NCI-H2081 (cell line): ENCODE measurements at regions not wholly inside any gene's neighbourhood (a gene's known extent, or its start where the extent isn't known, plus 50 kb on each side); places are given as distances from the start of the nearest gene placed in this dataset.
"Not testable (repeated sequence)": the region's sequence is repeated elsewhere in the genome, so short reads cannot be mapped to it uniquely, and the experiment has no call there.

ENCODE experiments used
- DNase-seq, 2 experiments: peaks; one replicate each; lab custom pipeline; 2025; lab: John Stamatoyannopoulos, UW

- DNase-seq, result peak in 1 of 2 experiments; percentile 41
These were observed 1093.1 kb downstream of the MRPL39 start for GRCh38 chr21:24514081-24514733.

- DNase-seq, result no peak
These were observed 1098.2 kb downstream of the MRPL39 start for GRCh38 chr21:24509131-24509530.

GRCh38 chr21:24486973-24487372, 1120.3 kb downstream of the MRPL39 start:
- no peak for DNase-seq

GRCh38 chr21:24483361-24483760, 1123.9 kb downstream of the MRPL39 start:
- not testable (repeated sequence) for DNase-seq

GRCh38 chr21:24470852-24471251, 1136.4 kb downstream of the MRPL39 start:
- no peak for DNase-seq

GRCh38 chr21:24456358-24456757, 1150.9 kb downstream of the MRPL39 start:
- no peak for DNase-seq

GRCh38 chr21:24450119-24450518, 1157.2 kb downstream of the MRPL39 start:
- no peak for DNase-seq

GRCh38 chr21:24445517-24445916, 1161.8 kb downstream of the MRPL39 start:
- no peak for DNase-seq

GRCh38 chr21:24444736-24445135, 1162.5 kb downstream of the MRPL39 start:
- no peak for DNase-seq

GRCh38 chr21:24436236-24436635, 1171.0 kb downstream of the MRPL39 start:
- DNase-seq, result no peak

GRCh38 chr21:24428591-24429199, 1178.6 kb downstream of the MRPL39 start:
- peak in 1 of 2 experiments; percentile 0 for DNase-seq

GRCh38 chr21:24424776-24425175, 1182.5 kb downstream of the MRPL39 start:
- DNase-seq, result no peak

GRCh38 chr21:24423546-24423945, 1183.7 kb downstream of the MRPL39 start:
- no peak for DNase-seq

GRCh38 chr21:24420689-24421088, 1186.6 kb downstream of the MRPL39 start:
- no peak for DNase-seq

GRCh38 chr21:24419641-24420040, 1187.6 kb downstream of the MRPL39 start:
- DNase-seq, result not testable (repeated sequence)

GRCh38 chr21:24418671-24419070, 1188.6 kb downstream of the MRPL39 start:
- DNase-seq, result no peak

GRCh38 chr21:24411429-24411828, 1195.9 kb downstream of the MRPL39 start:
- no peak for DNase-seq

- no peak for DNase-seq
These were observed 1204.1 kb downstream of the MRPL39 start for GRCh38 chr21:24403221-24403620.

GRCh38 chr21:24395320-24395923, 1211.9 kb downstream of the MRPL39 start:
- peak in 1 of 2 experiments; percentile 1 for DNase-seq

- no peak for DNase-seq
These were observed 1232.1 kb downstream of the MRPL39 start for GRCh38 chr21:24375201-24375600.

GRCh38 chr21:24372506-24372905, 1234.8 kb downstream of the MRPL39 start:
- DNase-seq, result no peak

- no peak for DNase-seq
These were observed 1237.5 kb downstream of the MRPL39 start for GRCh38 chr21:24369746-24370145.

GRCh38 chr21:24369278-24369677, 1238.0 kb downstream of the MRPL39 start:
- no peak for DNase-seq
